ENCODE measurements at regions not wholly inside any gene's neighbourhood (a gene's known extent, or its start where the extent isn't known, plus 50 kb on each side); places are given as distances from the start of the nearest gene placed in this dataset.

- TF ChIP-seq ELF4 (IDR thresholded peaks at IDR 0.05) (no peak), LEF1 (IDR thresholded peaks at IDR 0.05; ENCODE audit: borderline replicate concordance) (no peak), FOXM1 (IDR thresholded peaks at IDR 0.05; ENCODE audit: borderline replicate concordance) (no peak), NFRKB (IDR thresholded peaks at IDR 0.05) (no peak)
Observed at GRCh38 chr4:75243570-75243969, 270.6 kb downstream of the RCHY1 start.
